ENCODE measurements at regions not wholly inside any gene's neighbourhood (a gene's known extent, or its start where the extent isn't known, plus 50 kb on each side); places are given as distances from the start of the nearest gene placed in this dataset.

DNA sequence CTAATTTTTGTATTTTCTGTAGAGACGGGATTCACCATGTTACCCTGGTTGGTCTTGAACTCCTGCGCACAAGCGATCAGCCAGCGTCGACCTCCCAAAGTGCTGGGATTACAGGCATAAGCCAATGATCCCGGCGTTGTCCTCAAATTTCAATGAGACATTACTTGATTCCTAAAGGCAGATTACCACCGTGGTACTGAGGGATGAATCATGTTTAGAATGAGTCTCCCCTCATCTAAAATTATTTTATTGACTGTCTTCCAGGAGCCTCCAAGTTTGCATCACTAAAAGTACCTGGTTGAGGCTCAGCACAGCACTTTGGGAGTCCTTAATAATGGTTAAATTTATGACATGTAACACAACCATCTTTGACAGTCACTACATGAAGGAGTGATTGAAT, 142.2 kb upstream of the AKR1E2 start:
- H3K4me1 Mint-ChIP-seq (ENCODE audit: low read depth) = peaks cover 26% of the 10 kb centered on the region
- H3K27ac Mint-ChIP-seq (ENCODE audit: unreplicated experiment) = no peak overlapping the region
- TF ChIP-seq, protein P1, sequence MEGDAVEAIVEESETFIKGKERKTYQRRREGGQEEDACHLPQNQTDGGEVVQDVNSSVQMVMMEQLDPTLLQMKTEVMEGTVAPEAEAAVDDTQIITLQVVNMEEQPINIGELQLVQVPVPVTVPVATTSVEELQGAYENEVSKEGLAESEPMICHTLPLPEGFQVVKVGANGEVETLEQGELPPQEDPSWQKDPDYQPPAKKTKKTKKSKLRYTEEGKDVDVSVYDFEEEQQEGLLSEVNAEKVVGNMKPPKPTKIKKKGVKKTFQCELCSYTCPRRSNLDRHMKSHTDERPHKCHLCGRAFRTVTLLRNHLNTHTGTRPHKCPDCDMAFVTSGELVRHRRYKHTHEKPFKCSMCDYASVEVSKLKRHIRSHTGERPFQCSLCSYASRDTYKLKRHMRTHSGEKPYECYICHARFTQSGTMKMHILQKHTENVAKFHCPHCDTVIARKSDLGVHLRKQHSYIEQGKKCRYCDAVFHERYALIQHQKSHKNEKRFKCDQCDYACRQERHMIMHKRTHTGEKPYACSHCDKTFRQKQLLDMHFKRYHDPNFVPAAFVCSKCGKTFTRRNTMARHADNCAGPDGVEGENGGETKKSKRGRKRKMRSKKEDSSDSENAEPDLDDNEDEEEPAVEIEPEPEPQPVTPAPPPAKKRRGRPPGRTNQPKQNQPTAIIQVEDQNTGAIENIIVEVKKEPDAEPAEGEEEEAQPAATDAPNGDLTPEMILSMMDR (IDR thresholded peaks at IDR 0.05) = no peak
- H3K9me3 Mint-ChIP-seq (ENCODE audit: low read depth) = no peaks in the 10 kb centered on the region
- H3K27me3 Mint-ChIP-seq (ENCODE audit: low read depth) = no peaks in the 10 kb centered on the region
- H3K4me3 Mint-ChIP-seq (ENCODE audit: unreplicated experiment) = no peak overlapping the region
- DNase-seq (ENCODE audit: low spot score) = no peak
- no peaks in the 10 kb centered on the region for H3K36me3 Mint-ChIP-seq (ENCODE audit: low read depth)

DNA sequence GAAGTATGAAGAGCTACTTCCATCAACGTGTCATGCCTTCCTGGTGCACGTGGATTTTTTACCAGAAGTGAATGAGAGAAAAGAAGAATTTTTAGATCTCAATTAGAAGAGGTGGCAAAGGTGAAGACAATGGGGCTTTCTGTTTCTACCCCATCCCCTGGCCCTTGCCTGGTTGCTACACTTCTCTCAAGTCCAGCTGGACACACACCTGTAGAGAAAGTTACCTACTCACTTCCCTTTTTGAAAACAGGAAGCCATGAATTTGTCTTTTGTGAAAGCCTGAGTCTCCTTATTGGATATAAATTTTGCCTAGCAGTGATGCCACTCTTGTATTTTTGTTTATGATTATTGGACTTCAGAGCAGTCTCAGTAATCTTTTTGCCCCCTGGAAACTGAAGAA, 142.9 kb upstream of the AKR1E2 start:
- Mint-ChIP-seq H3K4me3 (ENCODE audit: unreplicated experiment) (no peak overlapping the region), H3K4me1 (ENCODE audit: low read depth) (peaks cover 33% of the 10 kb centered on the region), H3K9me3 (ENCODE audit: low read depth) (no peaks in the 10 kb centered on the region), H3K27me3 (ENCODE audit: low read depth) (no peaks in the 10 kb centered on the region), H3K36me3 (ENCODE audit: low read depth) (no peaks in the 10 kb centered on the region), H3K27ac (ENCODE audit: unreplicated experiment) (no peak overlapping the region)
- DNase-seq (ENCODE audit: low spot score) = no peak
- TF ChIP-seq, protein P1 (IDR thresholded peaks at IDR 0.05) = no peak

DNA sequence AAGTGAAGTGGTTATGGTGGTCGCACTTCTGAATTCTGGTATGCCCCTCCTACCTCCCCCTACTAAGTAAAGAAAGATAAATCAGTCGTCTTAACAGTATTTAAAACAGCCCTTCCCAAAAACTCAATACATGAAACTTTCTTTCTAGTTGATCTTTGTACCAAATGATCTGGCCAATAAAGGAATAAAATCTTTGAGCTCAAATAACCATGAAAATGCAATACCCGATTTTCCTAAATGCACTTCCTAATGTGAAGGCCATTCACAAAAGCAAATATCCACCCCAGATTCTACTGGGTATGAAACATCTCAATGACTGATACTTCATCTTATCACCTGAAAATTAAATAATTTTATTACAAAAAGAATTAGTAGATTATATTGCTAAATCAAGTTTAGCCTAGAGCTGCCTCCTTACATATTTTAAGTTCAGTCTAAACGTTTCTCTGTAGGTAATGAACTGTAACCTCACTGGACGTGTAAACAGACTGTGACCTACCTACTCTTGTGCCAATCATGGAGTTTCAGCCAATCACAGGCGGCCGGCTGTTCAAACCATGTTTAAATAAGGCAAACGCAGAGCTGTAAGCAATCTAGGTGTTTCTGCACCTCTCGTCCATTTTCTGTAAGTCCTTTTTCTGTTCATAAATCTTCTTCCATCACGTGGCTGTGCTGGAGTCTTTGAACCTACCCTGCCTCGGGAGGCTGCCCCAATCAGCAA, 146.9 kb upstream of the AKR1E2 start:
- H3K9me3 Mint-ChIP-seq (ENCODE audit: low read depth) = peaks cover 5% of the 10 kb centered on the region
- no peak overlapping the region for H3K4me3 Mint-ChIP-seq (ENCODE audit: unreplicated experiment)
- no peaks in the 10 kb centered on the region for H3K36me3 Mint-ChIP-seq (ENCODE audit: low read depth)
- no peaks in the 10 kb centered on the region for H3K27me3 Mint-ChIP-seq (ENCODE audit: low read depth)
- H3K27ac Mint-ChIP-seq (ENCODE audit: unreplicated experiment) = peak overlapping the region; percentile 9
- DNase-seq (ENCODE audit: low spot score) = no peak
- TF ChIP-seq, protein P1 (IDR thresholded peaks at IDR 0.05) = no peak
- H3K4me1 Mint-ChIP-seq (ENCODE audit: low read depth) = peaks cover 31% of the 10 kb centered on the region

DNA sequence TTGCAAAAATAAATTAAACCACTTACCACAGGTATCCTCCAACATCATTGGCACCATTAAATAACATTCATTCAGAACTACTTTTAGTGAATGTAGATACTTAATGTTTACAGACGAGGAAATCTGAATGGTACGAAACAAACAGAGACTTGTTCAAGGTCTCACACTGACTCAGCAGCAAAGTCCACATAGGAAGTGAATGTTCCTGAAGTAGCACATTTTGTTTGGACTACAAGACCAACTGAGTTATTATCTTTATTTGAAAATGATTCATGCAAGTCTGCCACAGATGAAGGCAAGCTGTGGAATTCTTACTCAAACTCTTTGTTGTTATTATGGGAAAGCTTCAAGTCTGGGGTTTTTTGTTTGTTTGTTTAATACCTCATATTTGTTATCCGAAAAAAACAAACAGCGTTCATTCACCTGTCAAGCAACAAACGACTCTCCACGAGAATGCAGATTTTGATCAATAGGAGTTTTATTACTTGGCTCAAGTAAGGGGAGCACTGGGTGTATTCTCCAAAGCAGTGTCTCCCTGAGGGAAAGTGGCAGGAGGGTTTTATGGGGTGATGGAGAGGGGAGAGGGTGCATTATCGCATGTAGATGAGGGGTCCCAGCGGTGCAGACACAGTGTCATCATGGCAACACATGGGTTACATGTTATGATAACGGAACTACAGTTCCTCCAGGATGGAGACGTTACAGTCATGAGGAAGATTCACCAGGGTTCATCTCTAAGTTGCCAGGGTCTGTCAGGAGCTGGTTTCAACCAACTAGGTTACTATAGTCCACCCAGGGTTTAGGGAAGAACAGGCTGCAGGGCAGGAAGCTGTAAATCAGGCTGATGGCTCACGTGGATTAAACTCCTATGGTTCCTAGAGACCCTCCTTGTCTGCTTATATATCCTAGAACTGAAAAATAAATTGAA, 147.7 kb upstream of the AKR1E2 start:
- no peaks in the 10 kb centered on the region for H3K36me3 Mint-ChIP-seq (ENCODE audit: low read depth)
- DNase-seq (ENCODE audit: low spot score) = no peak
- peaks cover 36% of the 10 kb centered on the region for H3K4me1 Mint-ChIP-seq (ENCODE audit: low read depth)
- TF ChIP-seq, protein P1 (IDR thresholded peaks at IDR 0.05) = no peak
- H3K4me3 Mint-ChIP-seq (ENCODE audit: unreplicated experiment) = peak overlapping the region; percentile 11
- H3K9me3 Mint-ChIP-seq (ENCODE audit: low read depth) = peaks cover 5% of the 10 kb centered on the region
- peak overlapping the region; percentile 88 for H3K27ac Mint-ChIP-seq (ENCODE audit: unreplicated experiment)
- no peaks in the 10 kb centered on the region for H3K27me3 Mint-ChIP-seq (ENCODE audit: low read depth)

DNA sequence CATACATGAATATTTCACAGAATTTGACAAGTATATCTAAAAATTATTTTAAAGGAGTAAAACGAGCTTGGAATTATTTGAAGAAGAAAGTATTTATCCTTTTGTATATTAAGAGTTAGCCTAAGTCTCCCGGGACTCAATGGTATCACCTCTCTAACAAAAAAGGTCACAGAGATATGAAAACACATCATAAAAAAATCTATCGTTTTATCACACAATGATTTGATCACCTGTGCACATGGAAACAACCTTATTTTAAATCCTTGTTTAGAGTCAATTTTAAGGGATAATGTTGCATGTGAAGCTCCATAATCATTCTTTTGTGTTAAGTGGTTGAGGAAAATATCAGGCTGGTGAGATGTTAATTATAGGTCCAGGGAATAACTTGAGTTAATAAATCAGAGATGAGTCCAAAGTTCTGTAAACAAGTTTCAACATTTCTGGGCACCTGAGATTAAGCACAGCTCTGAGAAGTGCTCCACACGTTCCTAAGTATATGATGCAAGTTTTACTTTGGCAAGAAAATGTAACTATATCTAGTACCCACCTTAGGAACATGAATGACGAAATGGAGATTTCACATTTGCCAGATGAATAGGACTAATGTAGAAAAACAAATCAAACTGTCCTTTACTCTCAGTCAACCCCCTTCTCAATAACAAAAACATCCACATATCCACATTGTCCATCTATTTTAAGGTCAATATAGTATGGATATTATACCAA, 148.5 kb upstream of the AKR1E2 start:
- peaks cover 42% of the 10 kb centered on the region for H3K4me1 Mint-ChIP-seq (ENCODE audit: low read depth)
- DNase-seq (ENCODE audit: low spot score) = no peak
- H3K36me3 Mint-ChIP-seq (ENCODE audit: low read depth) = no peaks in the 10 kb centered on the region
- H3K9me3 Mint-ChIP-seq (ENCODE audit: low read depth) = peaks cover 5% of the 10 kb centered on the region
- TF ChIP-seq, protein P1 (IDR thresholded peaks at IDR 0.05) = no peak
- H3K4me3 Mint-ChIP-seq (ENCODE audit: unreplicated experiment) = peak overlapping the region; percentile 26
- H3K27ac Mint-ChIP-seq (ENCODE audit: unreplicated experiment) = peak overlapping the region; percentile 88
- H3K27me3 Mint-ChIP-seq (ENCODE audit: low read depth) = no peaks in the 10 kb centered on the region

Measured in chondrocyte (in vitro differentiated cells).